ENCODE measurements at regions not wholly inside any gene's neighbourhood (a gene's known extent, or its start where the extent isn't known, plus 50 kb on each side); places are given as distances from the start of the nearest gene placed in this dataset.
"Not testable (repeated sequence)": the region's sequence is repeated elsewhere in the genome, so short reads cannot be mapped to it uniquely, and the experiment has no call there.

DNA sequence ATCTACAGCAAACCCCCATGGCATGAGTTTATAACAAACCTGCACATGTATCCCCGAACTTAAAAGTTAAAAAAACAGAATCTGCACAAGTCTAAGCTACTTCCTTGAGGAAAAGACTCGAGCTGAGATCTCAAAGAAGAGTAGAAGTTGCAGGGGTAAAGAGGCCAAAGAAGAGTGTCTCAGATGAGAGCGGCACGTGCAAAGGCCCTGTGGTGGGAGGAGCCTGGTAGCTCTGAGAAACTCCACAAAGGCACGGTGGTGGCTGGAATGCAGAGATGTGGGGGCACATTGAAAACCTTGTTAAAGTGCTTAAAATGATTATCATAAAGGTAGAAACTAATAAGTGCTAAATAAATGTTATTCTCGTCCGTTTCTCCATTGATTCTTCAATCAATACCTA is 103.2 kb upstream of the GRK3 start:
- H3F3A ChIP-seq (ENCODE audit: low read length, unreplicated experiment): no peaks in the 10 kb centered on the region
- no peak for ATAC-seq
- no peaks in the 10 kb centered on the region for H4K20me1 ChIP-seq (ENCODE audit: low read length)
- no peaks in the 10 kb centered on the region for H3K79me2 ChIP-seq (ENCODE audit: low read length)
- TSS peak; percentile 17 for BruUV-seq (replicated peaks)
- H3K4me3 ChIP-seq (ENCODE audit: low read length): no peak overlapping the region
- intact Hi-C loops (cut with micrococcal nuclease): loop anchor here (5.0 kb wide), 1 partner anchor 316 kb away; no protein-coding TSS in a partner anchor
- no peak overlapping the region for H3K9ac ChIP-seq (ENCODE audit: low read length)
- H3K9me3 ChIP-seq (ENCODE audit: low read length): no peaks in the 10 kb centered on the region
- TF ChIP-seq, protein P1, sequence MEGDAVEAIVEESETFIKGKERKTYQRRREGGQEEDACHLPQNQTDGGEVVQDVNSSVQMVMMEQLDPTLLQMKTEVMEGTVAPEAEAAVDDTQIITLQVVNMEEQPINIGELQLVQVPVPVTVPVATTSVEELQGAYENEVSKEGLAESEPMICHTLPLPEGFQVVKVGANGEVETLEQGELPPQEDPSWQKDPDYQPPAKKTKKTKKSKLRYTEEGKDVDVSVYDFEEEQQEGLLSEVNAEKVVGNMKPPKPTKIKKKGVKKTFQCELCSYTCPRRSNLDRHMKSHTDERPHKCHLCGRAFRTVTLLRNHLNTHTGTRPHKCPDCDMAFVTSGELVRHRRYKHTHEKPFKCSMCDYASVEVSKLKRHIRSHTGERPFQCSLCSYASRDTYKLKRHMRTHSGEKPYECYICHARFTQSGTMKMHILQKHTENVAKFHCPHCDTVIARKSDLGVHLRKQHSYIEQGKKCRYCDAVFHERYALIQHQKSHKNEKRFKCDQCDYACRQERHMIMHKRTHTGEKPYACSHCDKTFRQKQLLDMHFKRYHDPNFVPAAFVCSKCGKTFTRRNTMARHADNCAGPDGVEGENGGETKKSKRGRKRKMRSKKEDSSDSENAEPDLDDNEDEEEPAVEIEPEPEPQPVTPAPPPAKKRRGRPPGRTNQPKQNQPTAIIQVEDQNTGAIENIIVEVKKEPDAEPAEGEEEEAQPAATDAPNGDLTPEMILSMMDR (conservative IDR thresholded peaks at IDR 0.05; ENCODE audit: low read depth, low read length): no peak
- no peak for TF ChIP-seq EZH2 (IDR thresholded peaks at IDR 0.05; ENCODE audit: low read length, unreplicated experiment)
- no peak for TF ChIP-seq EZH2phosphoT487 (IDR thresholded peaks at IDR 0.05; ENCODE audit: borderline replicate concordance, low read length)
- H2AFZ ChIP-seq (ENCODE audit: low read length): no peak overlapping the region
- no peaks in the 10 kb centered on the region for H3K36me3 ChIP-seq (ENCODE audit: low read depth, low read length)
- H3K27ac ChIP-seq (ENCODE audit: low read length): no peak overlapping the region
- H3K4me2 ChIP-seq (ENCODE audit: low read length): no peak overlapping the region
- H3K9me2 ChIP-seq (replicated peaks; ENCODE audit: low read length): no peaks in the 10 kb centered on the region
- DNase-seq: no peak
- no peaks in the 10 kb centered on the region for H3K4me1 ChIP-seq (ENCODE audit: insufficient read depth, low read length)
- ChIA-PET CTCF (no interaction called here), POLR2A (ENCODE audit: unreplicated experiment) (no interaction called here)
- H3K27me3 ChIP-seq (ENCODE audit: low read length): no peaks in the 10 kb centered on the region

DNA sequence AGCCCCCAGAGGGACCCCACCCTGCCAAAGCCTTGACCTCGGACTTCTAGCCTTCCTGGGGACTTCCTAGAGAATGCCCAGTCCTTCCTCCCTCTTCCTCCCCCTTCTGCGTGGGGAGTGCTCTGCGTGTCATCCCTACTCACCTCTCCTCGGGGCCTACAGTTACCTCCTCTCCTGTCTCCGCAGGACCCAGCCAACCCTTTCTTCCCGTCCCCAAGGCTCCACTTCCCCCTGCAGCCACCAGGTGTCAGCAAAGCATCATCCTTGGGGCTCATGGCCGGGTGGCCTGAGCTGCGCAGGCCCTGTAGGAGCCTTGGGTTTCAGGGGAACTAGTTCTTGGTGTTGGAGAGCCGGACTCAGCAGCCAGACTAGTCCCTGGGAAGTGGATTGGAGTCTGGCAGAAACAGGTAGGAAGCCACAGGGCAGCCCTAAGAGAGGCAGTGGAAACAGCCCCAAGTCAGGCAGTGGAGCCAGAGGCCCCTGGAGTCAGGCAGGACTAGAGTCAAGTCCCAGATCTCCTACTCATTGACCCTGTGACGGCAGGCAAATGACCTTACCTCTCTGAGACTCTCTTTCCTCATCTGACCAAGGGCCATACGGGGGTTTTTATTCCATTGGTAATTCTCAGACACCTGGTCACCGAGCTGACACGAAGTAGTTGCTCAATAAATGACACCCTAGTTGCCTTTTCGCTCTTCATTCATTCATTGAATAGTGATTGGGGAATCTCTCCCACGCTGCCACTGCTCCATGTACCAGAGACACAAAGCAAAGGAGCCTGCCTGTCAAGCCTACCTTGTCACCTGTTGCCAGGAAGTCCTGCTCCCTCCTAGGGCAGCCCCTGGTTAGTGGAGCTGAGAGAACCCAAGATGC is 101.8 kb upstream of the GRK3 start:
- H2AFZ ChIP-seq (ENCODE audit: low read length); H3K9me3 ChIP-seq (ENCODE audit: low read length); CTCF ChIA-PET; H3F3A ChIP-seq (ENCODE audit: low read length, unreplicated experiment); H3K4me3 ChIP-seq (ENCODE audit: low read length); H3K4me2 ChIP-seq (ENCODE audit: low read length); BruUV-seq (replicated peaks); H3K79me2 ChIP-seq (ENCODE audit: low read length); H3K27me3 ChIP-seq (ENCODE audit: low read length); H3K27ac ChIP-seq (ENCODE audit: low read length); H3K4me1 ChIP-seq (ENCODE audit: insufficient read depth, low read length); H3K9ac ChIP-seq (ENCODE audit: low read length); H3K9me2 ChIP-seq (replicated peaks; ENCODE audit: low read length); H3K36me3 ChIP-seq (ENCODE audit: low read depth, low read length); POLR2A ChIA-PET (ENCODE audit: unreplicated experiment); H4K20me1 ChIP-seq (ENCODE audit: low read length): not testable (repeated sequence)
- intact Hi-C loops (cut with micrococcal nuclease): loop anchor here (1.0 to 5.0 kb wide), 2 partner anchors 240 to 315 kb away; no protein-coding TSS in a partner anchor
- ATAC-seq (peak; percentile 87), DNase-seq (peak; percentile 71)
- TF ChIP-seq, protein P1 (conservative IDR thresholded peaks at IDR 0.05; ENCODE audit: low read depth, low read length): peak; percentile 80

DNA sequence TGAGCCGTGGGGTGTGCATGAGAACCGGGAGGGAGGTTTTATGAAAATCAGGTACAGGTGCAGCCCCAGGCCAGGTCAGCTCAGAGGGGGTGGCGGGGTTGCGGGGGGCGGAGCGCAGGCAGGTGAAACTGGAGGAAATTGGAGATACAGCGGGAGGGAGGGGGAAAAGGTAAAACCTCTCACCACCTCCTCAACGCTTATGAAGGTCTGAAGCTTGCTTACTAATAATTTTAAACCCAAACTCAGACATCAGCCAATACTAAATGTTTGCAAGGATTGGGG is 101.2 kb upstream of the GRK3 start:
- H2AFZ ChIP-seq (ENCODE audit: low read length); H3K9ac ChIP-seq (ENCODE audit: low read length); H3K27me3 ChIP-seq (ENCODE audit: low read length); H3K4me1 ChIP-seq (ENCODE audit: insufficient read depth, low read length); H3K4me2 ChIP-seq (ENCODE audit: low read length); BruUV-seq (replicated peaks); H3K27ac ChIP-seq (ENCODE audit: low read length); H3K4me3 ChIP-seq (ENCODE audit: low read length); H4K20me1 ChIP-seq (ENCODE audit: low read length); POLR2A ChIA-PET (ENCODE audit: unreplicated experiment); H3K9me2 ChIP-seq (replicated peaks; ENCODE audit: low read length); H3K9me3 ChIP-seq (ENCODE audit: low read length); H3K79me2 ChIP-seq (ENCODE audit: low read length); H3K36me3 ChIP-seq (ENCODE audit: low read depth, low read length); DNase-seq; H3F3A ChIP-seq (ENCODE audit: low read length, unreplicated experiment); CTCF ChIA-PET; ATAC-seq: not testable (repeated sequence)
- intact Hi-C loops (cut with micrococcal nuclease): loop anchor here (5.0 kb wide), 1 partner anchor 314 kb away; no protein-coding TSS in a partner anchor

DNA sequence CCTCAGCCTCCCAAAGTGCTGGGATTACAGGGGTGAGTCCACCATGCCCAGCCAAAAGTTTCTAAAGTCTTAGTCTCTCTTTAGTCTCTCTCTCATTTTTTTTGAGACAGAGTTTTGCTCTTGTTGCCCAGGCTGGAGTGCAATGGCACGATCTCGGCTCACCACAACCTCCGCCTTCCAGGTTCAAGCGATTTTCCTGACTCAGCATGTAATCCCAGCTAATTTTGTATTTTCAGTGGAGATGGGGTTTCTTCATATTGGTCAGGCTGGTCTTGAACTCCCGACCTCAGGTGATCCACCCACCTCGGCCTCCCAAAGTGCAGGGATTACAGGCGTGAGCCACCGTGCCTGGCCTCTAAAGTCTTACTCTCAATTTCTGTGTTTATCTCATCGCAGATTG is 100.1 kb upstream of the GRK3 start:
- BruUV-seq (replicated peaks); H3K79me2 ChIP-seq (ENCODE audit: low read length); H2AFZ ChIP-seq (ENCODE audit: low read length); H3K4me1 ChIP-seq (ENCODE audit: insufficient read depth, low read length); CTCF ChIA-PET; H3K9me3 ChIP-seq (ENCODE audit: low read length); H4K20me1 ChIP-seq (ENCODE audit: low read length); H3K4me2 ChIP-seq (ENCODE audit: low read length); H3K27me3 ChIP-seq (ENCODE audit: low read length); ATAC-seq; H3F3A ChIP-seq (ENCODE audit: low read length, unreplicated experiment); H3K36me3 ChIP-seq (ENCODE audit: low read depth, low read length); POLR2A ChIA-PET (ENCODE audit: unreplicated experiment); DNase-seq; H3K9me2 ChIP-seq (replicated peaks; ENCODE audit: low read length); H3K27ac ChIP-seq (ENCODE audit: low read length); H3K4me3 ChIP-seq (ENCODE audit: low read length); H3K9ac ChIP-seq (ENCODE audit: low read length): not testable (repeated sequence)
- intact Hi-C loops (cut with micrococcal nuclease): loop anchor here (5.0 kb wide), 1 partner anchor 313 kb away; no protein-coding TSS in a partner anchor

All from PC-3 (cell line).